Activated T-cell treated with anti-CD3 and anti-CD28 coated beads, Interleukin-2, amount 50 U/mL, for 4 hours (primary cell): ENCODE measurements at regions not wholly inside any gene's neighbourhood (a gene's known extent, or its start where the extent isn't known, plus 50 kb on each side); places are given as distances from the start of the nearest gene placed in this dataset.

Source experiments
- ATAC-seq, 2 donors: fragments of 200-7000 bp; cut with Tn5 transposase; one replicate each; pipeline ENCODE4 v1.10.0; 2021
- DNase-seq: peaks from one replicate; pipeline ENCODE4 v3.0.0-alpha.2; 2020
- H3K27me3 Mint-ChIP-seq: one replicate; pipeline ENCODE4 v1.8.0; 2021; ENCODE audit warnings: low read depth, mixed read lengths
- H3K36me3 Mint-ChIP-seq: one replicate; pipeline ENCODE4 v1.8.0; 2022; ENCODE audit warnings: mixed read lengths; ENCODE audit not compliant: insufficient read depth
- H3K4me1 Mint-ChIP-seq: one replicate; pipeline ENCODE4 v1.8.0; 2021; ENCODE audit warnings: low read depth, mixed read lengths
- H3K4me3 Mint-ChIP-seq: one replicate; pipeline ENCODE4 v1.8.0; 2021; ENCODE audit warnings: mild to moderate bottlenecking, moderate library complexity, mixed read lengths
- H3K9me3 Mint-ChIP-seq: one replicate; pipeline ENCODE4 v1.8.0; 2021; ENCODE audit warnings: mixed read lengths

DNA sequence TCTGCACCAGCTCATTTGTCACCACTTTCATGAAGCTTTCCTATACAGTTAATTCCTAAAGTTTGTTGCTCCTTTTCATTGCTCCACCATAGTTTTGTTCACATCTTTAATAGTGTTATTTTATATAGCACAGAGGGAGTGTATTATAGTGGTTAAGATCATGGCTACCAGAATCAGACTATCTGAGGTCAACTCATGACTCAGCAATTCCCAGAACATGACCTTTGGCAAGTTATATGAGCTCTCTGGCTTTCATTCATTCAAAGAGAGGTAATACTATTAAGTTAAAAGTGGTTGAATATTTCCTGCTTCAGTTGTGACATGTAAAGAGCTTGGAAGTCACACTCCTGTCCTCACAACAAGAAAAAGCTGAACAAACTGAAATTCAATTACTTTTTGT is 1073.5 kb downstream of the NAALADL2 start:
- ATAC-seq (no peak), DNase-seq (no peak)
- Mint-ChIP-seq H3K4me3 (no peak overlapping the region), H3K9me3 (no peaks in the 10 kb centered on the region), H3K36me3 (no peaks in the 10 kb centered on the region), H3K27me3 (no peaks in the 10 kb centered on the region), H3K4me1 (no peaks in the 10 kb centered on the region)

DNA sequence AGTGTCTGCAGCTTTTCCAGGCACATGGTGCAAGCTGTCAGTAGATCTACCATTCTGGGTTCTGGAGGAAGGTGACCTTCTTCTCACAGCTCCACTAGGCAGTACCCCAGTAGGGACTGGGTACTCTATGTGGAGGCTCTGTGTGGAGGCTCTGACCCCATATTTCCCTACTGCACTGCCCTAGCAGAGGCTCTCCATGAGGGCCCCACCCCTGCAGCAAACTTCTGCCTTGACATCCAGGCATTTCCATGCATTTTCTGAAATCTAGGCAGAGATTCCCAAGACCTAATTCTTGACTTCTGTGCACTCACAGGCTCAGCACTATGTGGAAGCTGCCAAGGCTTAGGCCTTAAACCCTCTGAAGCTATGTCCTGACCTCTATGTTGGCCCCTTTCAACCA is 1060.0 kb downstream of the NAALADL2 start:
- DNase-seq (no peak), ATAC-seq (no peak)
- H3K9me3 Mint-ChIP-seq: peaks cover 9% of the 10 kb centered on the region
- H3K4me3 Mint-ChIP-seq: no peak overlapping the region
- no peaks in the 10 kb centered on the region for H3K36me3 Mint-ChIP-seq
- H3K4me1 Mint-ChIP-seq: no peaks in the 10 kb centered on the region
- no peaks in the 10 kb centered on the region for H3K27me3 Mint-ChIP-seq

DNA sequence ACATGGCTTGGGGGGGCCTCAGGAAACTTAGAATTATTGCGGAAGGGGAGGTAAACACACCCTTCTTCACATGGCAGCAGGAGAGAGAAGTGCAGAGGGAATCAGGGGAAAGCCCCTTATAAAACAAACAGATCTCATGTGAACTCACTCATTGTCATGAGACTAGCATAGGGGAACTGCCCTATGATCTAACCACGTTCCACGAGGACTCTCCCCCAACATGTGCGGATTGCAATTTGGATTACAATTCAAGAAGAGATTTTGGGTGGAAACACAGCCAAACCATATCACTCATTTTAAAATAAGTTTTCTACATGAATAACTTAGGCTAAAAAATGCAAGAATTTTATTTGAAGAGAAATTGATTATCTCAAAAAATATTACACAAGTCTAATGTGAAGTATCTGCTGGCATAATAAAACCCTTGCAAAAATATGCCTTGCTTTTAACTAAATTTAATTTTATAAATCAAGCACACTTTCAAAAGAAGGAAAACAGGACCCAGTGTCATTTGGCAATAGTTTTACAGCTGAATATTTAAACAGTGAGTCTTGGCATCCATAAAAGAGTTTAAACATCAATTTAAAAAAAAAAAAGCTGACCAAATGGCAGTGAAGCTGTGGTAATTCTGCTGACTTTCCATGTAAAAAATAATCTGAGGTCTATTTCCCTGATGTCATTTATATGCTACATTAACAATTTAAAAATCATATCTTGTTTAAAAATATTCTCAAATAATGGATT is 1057.2 kb downstream of the NAALADL2 start:
- Mint-ChIP-seq H3K4me1 (no peaks in the 10 kb centered on the region), H3K36me3 (no peaks in the 10 kb centered on the region), H3K4me3 (no peak overlapping the region), H3K9me3 (peaks cover 9% of the 10 kb centered on the region), H3K27me3 (no peaks in the 10 kb centered on the region)
- DNase-seq (no peak), ATAC-seq (no peak)

DNA sequence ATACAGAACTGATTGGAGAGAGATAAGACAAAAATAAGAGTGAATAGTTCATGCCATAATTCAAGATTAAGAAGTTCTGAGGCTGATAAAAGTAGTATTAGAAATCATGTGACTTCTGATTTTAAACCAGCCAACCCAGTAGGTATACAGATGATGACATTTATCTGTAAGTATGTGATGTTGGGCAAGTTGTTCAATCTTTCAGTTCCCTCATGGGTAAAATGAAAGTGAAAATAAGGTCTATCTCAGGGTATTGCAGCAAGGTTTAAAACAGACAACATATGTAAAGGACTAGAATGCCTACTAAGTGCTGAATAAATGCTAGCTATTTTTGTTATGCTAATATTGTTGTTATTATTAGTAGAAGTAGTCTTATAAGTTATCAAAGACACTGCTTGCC is 1055.7 kb downstream of the NAALADL2 start:
- no peaks in the 10 kb centered on the region for H3K36me3 Mint-ChIP-seq
- H3K27me3 Mint-ChIP-seq: no peaks in the 10 kb centered on the region
- DNase-seq: no peak
- H3K4me3 Mint-ChIP-seq: no peak overlapping the region
- H3K9me3 Mint-ChIP-seq: peaks cover 9% of the 10 kb centered on the region
- no peak for ATAC-seq
- H3K4me1 Mint-ChIP-seq: no peaks in the 10 kb centered on the region

DNA sequence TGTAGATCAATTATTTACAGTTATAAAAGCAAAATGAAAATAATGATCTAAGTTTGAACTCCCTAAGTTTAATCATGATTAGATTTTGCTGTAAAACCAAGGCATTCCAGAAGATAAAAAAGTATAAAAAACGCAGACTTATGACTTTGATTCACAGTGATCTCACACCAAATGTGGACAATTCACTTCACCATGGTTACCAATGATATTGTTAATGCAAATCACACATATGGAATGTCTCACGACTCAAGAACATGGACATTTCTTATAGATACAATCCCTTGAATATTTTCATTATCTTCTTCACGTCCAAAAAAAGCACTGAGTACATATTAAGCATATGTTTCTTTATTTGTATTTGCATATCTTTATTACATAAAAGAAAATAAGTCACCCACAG is 1054.2 kb downstream of the NAALADL2 start:
- H3K4me1 Mint-ChIP-seq: no peaks in the 10 kb centered on the region
- H3K9me3 Mint-ChIP-seq: peaks cover 6% of the 10 kb centered on the region
- H3K27me3 Mint-ChIP-seq: no peaks in the 10 kb centered on the region
- ATAC-seq: no peak
- H3K4me3 Mint-ChIP-seq: no peak overlapping the region
- DNase-seq: no peak
- no peaks in the 10 kb centered on the region for H3K36me3 Mint-ChIP-seq

DNA sequence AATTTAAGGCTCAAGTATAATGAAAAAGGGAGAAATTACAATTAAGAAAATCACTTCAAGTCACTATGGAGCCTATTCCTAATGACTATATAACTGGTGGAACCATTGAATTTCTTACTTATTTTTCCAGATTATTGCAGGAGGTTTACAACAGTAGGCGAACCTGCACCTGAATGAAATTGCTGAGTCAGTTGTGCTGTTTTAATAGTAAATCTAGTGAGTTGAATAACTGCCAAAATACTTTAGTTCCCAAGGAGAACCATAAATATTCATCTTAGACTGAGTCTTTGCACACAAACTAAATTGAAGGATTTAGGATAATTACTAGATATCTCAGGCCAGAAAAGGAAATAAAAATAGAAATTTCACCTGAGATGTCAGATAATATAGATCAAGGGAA is 1052.8 kb downstream of the NAALADL2 start:
- DNase-seq (no peak), ATAC-seq (no peak)
- no peak overlapping the region for H3K4me3 Mint-ChIP-seq
- no peaks in the 10 kb centered on the region for H3K4me1 Mint-ChIP-seq
- no peaks in the 10 kb centered on the region for H3K27me3 Mint-ChIP-seq
- no peaks in the 10 kb centered on the region for H3K36me3 Mint-ChIP-seq
- H3K9me3 Mint-ChIP-seq: peaks cover 8% of the 10 kb centered on the region

DNA sequence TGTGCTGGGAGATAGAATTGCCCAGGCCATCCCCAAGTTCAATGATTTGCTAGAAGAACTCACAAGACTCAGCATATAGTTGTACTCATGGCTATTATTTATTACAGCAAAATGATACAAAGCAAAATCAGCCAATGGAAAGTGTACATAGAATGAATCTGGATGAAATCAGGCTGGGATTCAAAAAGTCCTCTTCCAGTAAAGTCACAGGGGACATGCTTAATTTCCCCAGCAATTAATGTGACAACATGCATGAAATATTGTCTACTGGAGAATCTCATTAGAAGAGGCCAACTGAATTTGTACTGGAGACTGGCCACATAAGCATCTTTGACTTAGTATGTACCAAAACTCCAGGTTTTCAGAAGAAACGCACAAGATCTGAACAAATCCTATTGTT is 1043.1 kb downstream of the NAALADL2 start:
- DNase-seq (no peak), ATAC-seq (no peak)
- H3K9me3 Mint-ChIP-seq: peaks cover 10% of the 10 kb centered on the region
- H3K36me3 Mint-ChIP-seq: no peaks in the 10 kb centered on the region
- H3K4me1 Mint-ChIP-seq: no peaks in the 10 kb centered on the region
- no peak overlapping the region for H3K4me3 Mint-ChIP-seq
- no peaks in the 10 kb centered on the region for H3K27me3 Mint-ChIP-seq

DNA sequence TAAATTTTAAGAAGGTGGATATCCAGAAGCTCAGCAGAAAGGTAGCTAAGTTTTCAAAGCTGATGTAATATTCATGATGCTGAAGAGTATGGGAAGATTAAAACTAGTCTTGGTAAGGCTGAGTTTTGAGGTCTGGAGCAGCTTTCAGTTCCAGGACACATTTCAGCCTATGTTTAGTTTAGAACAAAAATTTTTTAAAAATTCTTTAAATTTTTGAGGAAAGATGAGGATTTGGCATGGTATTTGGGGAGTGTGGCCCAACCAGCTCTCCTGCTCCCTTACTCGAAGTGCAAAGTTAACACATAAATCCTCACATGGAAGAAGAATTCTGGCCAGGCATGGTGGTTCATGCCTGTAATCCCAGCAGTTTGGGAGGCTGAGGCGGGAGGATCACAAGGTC is 1039.1 kb downstream of the NAALADL2 start:
- H3K36me3 Mint-ChIP-seq: no peaks in the 10 kb centered on the region
- no peaks in the 10 kb centered on the region for H3K27me3 Mint-ChIP-seq
- H3K4me3 Mint-ChIP-seq: no peak overlapping the region
- ATAC-seq: no peak
- peaks cover 7% of the 10 kb centered on the region for H3K9me3 Mint-ChIP-seq
- no peaks in the 10 kb centered on the region for H3K4me1 Mint-ChIP-seq
- DNase-seq: no peak

DNA sequence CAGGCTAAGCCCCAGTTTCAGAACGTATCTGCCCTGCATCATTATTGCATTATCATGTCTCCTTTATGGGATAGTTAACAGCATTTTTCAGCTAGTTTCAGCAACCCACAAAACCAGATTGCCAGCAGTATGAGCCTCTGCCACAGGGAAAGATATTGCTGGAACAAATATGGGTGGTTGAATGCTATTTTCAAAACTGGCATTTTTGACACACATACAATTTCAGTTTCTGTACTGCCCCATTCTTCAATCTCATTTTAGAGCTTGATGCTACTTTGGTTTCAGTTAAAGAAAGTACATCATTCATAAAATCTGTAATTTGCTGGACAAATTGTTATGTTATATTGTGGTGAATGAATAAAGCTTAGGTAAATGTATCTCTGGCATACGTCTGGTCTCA is 1037.5 kb downstream of the NAALADL2 start:
- no peak for DNase-seq
- ATAC-seq: no peak
- H3K9me3 Mint-ChIP-seq: peaks cover 7% of the 10 kb centered on the region
- no peaks in the 10 kb centered on the region for H3K36me3 Mint-ChIP-seq
- H3K4me1 Mint-ChIP-seq: no peaks in the 10 kb centered on the region
- no peaks in the 10 kb centered on the region for H3K27me3 Mint-ChIP-seq
- H3K4me3 Mint-ChIP-seq: no peak overlapping the region

DNA sequence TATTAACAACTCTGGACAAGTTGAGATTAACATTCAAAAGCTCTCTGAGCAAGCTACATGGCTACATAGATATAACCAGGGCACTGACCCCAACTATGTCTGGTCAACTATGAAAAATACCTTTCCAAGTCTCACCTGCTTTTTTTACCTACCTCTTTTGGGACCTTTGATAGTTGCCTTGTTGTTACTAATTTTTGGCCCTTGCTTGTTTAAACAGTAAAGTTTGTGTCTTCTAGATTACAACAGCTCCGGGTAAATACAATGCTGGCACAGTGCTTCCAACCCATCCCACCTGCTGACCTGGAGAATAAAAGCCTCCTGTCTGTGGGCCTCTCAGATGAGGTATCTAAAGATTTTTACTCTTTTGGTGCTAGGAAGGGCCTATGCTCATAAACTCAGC is 1036.6 kb downstream of the NAALADL2 start:
- no peaks in the 10 kb centered on the region for H3K27me3 Mint-ChIP-seq
- no peaks in the 10 kb centered on the region for H3K4me1 Mint-ChIP-seq
- H3K4me3 Mint-ChIP-seq: no peak overlapping the region
- peaks cover 7% of the 10 kb centered on the region for H3K9me3 Mint-ChIP-seq
- no peak for DNase-seq
- H3K36me3 Mint-ChIP-seq: no peaks in the 10 kb centered on the region
- ATAC-seq: no peak

DNA sequence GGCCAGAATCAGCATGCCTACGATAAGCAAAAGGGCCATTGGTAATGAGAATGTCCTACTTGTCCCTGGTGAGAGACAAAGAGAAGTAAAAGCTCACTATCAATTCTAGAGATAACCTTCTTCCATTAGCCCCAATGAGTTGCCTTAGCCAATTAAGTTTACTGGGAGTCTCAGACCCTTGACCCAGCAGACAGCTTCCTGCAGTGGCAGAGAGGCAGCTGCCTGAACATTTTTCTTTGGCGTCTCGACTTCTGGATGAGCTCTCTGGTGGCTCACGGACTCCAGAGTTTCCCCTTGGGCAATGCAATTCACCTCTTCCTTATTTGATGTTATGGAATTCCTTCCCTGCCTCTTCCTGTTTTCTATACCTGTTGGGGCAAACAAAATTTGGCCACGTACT is 1034.4 kb downstream of the NAALADL2 start:
- DNase-seq (no peak), ATAC-seq (no peak)
- H3K4me3 Mint-ChIP-seq: no peak overlapping the region
- no peaks in the 10 kb centered on the region for H3K4me1 Mint-ChIP-seq
- peaks cover 4% of the 10 kb centered on the region for H3K9me3 Mint-ChIP-seq
- no peaks in the 10 kb centered on the region for H3K36me3 Mint-ChIP-seq
- H3K27me3 Mint-ChIP-seq: no peaks in the 10 kb centered on the region

DNA sequence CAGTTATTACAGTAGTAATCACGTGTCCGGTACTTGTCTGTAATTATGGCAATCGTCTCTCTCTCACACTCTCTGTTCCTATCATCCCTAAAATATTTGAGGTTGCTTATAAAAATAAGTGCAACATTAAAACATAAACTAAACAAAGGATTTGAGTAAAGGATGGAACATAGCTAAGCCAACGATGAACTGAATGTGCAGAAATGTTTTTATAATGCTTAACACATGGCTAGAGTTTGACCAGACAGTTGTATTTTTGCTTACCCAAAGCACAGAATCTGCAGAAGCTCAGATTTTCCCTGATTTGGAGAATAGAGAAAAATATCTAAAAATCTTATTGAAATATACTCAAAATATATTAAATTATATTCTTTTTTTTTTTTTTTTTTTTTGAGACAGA is 1030.9 kb downstream of the NAALADL2 start:
- no peaks in the 10 kb centered on the region for H3K4me1 Mint-ChIP-seq
- peaks cover 5% of the 10 kb centered on the region for H3K9me3 Mint-ChIP-seq
- no peak overlapping the region for H3K4me3 Mint-ChIP-seq
- H3K36me3 Mint-ChIP-seq: no peaks in the 10 kb centered on the region
- no peak for DNase-seq
- no peaks in the 10 kb centered on the region for H3K27me3 Mint-ChIP-seq
- ATAC-seq: no peak

DNA sequence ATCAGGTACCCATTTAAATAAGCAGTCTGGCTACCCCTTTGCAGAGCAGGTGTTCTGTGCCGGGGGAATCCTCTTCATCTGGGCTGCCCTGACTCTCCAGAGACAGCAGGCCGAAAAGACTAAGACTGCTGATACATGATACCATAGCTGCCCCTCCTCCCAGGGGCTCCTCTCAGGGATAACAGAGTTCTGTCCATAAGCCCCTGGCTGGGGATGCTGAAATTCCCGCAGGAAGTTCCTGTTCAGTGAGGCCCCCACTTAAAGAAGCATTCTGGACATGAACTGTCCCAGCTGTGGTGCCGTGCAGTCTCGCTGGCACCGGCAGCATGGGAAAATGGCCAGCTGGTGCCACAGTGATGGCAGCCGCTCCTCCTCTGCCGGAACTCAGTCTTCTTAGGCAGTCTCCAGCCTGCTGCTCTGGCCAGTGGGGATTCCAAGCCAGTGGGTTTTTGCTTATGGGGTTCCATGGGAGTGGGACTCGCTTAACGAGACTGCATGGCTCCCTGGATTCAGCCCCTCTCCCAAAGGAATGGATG is 1026.2 kb downstream of the NAALADL2 start:
- Mint-ChIP-seq H3K4me1 (no peaks in the 10 kb centered on the region), H3K36me3 (no peaks in the 10 kb centered on the region), H3K27me3 (no peaks in the 10 kb centered on the region), H3K4me3 (no peak overlapping the region), H3K9me3 (peaks cover 13% of the 10 kb centered on the region)
- DNase-seq (no peak), ATAC-seq (no peak)

DNA sequence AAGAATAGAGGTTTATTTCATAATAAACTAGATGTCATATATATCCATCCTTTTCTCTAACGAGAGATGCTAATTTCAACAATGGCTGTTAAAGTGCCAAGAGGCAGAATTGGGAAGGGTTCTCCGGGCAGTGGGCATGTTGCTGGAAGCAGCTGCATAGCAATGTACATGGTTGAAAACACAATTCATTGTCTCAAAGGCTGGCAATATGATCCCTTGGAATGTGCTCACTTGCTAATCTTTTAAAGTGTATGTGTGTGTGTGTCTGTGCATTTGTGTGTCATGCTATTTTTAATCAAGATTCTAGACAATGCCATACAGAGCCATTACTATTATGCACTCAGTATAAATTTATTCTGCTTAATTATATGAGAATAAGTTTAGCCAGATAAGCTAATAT is 1020.3 kb downstream of the NAALADL2 start:
- H3K4me3 Mint-ChIP-seq: no peak overlapping the region
- ATAC-seq (no peak), DNase-seq (no peak)
- H3K4me1 Mint-ChIP-seq: no peaks in the 10 kb centered on the region
- H3K36me3 Mint-ChIP-seq: no peaks in the 10 kb centered on the region
- H3K9me3 Mint-ChIP-seq: peaks cover 11% of the 10 kb centered on the region
- no peaks in the 10 kb centered on the region for H3K27me3 Mint-ChIP-seq

DNA sequence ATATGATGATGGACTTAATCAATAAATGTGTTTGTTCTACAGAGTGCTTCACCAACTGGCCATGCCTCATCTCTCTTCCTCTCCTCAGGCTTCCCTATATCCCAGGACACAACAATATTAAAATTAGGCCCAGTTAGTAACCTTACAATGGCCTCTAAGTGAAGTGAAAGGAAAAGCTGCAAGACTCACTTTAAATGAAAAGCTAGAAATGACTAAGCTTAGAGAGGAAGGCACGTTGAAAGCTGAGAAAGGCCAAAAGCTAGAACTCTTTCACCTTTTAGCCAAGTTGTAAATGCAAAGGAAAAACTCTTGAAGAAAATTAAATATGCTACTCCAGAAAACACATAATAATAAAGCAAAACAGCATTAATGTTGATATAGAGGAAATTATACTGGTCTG is 1010.3 kb downstream of the NAALADL2 start:
- Mint-ChIP-seq H3K9me3 (no peaks in the 10 kb centered on the region), H3K4me3 (no peak overlapping the region), H3K36me3 (no peaks in the 10 kb centered on the region), H3K27me3 (no peaks in the 10 kb centered on the region), H3K4me1 (no peaks in the 10 kb centered on the region)
- ATAC-seq (no peak), DNase-seq (no peak)
